ENCODE measurements at regions not wholly inside any gene's neighbourhood (a gene's known extent, or its start where the extent isn't known, plus 50 kb on each side); places are given as distances from the start of the nearest gene placed in this dataset.
"Not testable (repeated sequence)": the region's sequence is repeated elsewhere in the genome, so short reads cannot be mapped to it uniquely, and the experiment has no call there.

DNA sequence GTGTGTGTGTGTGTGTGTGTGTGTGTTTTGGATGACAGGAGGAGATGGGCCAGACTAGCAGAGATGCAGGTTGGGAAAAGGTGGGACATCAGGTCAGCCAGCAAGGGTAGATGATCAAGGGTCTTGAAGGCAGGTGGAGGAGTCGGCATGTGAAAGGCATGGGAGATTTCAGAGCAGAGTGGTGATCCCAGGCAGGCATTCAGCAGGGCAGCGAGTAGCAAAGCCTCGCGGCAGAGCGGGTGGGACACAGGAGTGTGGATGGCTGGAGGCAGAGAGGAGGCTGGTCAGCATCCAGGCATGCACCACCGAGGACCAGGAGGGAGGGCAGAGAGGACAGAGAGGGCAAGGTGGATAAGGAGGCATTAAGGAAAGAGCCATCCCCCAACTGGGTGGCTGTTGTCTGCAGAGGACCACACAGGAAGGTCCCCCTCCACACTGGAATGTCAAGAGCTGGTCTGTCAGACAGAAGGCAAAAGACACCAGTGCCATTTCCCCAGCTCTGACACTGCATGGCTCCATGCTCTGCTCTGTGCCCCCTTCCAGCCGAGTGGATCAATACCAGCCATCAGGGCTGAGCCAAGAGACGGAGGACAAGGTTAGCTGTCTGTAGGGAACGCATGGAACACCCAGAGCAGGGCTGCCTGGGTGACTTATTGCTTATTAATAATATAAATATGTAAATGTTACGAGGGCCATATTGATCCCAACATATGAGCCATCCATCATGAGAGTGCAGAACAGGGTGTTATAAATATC is 74.8 kb upstream of the RPL38 start:
- no peak overlapping the region for H3K27ac ChIP-seq (ENCODE audit: low read depth, low read length)
- peaks cover 5% of the 10 kb centered on the region; the same call in 1 of the 2 replicates for H3K4me1 ChIP-seq (ENCODE audit: control insufficient read depth, insufficient read depth, low read length)
- H3K9me3 ChIP-seq (ENCODE audit: control insufficient read depth, insufficient read depth, low read length) = no peaks in the 10 kb centered on the region
- H3K36me3 ChIP-seq (ENCODE audit: control insufficient read depth, insufficient read depth, low read length) = no peaks in the 10 kb centered on the region
- no peaks in the 10 kb centered on the region for H3K27me3 ChIP-seq (ENCODE audit: control insufficient read depth, insufficient read depth, low read length)
- no peak overlapping the region for H3K9ac ChIP-seq (ENCODE audit: low read depth, low read length)
- H3K4me3 ChIP-seq (ENCODE audit: low read depth, low read length) = no peak overlapping the region

DNA sequence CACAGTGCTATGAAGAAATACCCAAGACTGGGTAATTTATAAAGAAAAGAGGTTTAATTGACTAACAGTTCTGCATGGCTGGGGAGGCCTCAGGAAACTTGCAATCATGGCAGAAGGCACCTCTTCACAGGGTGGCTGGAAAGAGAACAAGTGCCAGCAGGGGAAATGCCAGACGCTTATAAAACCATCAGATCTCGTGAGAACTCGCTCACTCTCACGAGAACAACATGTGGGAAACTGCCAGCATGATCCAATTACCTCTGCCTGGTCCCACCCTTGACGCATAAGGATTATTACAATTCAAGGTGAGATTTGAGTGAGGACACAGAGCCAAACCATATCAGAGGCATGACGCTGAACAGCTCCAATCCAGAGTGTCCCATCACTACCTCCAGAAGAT is 73.7 kb upstream of the RPL38 start:
- H3K4me1 ChIP-seq (ENCODE audit: control insufficient read depth, insufficient read depth, low read length); H3K9me3 ChIP-seq (ENCODE audit: control insufficient read depth, insufficient read depth, low read length); H3K9ac ChIP-seq (ENCODE audit: low read depth, low read length); H3K27ac ChIP-seq (ENCODE audit: low read depth, low read length); H3K4me3 ChIP-seq (ENCODE audit: low read depth, low read length); H3K27me3 ChIP-seq (ENCODE audit: control insufficient read depth, insufficient read depth, low read length); H3K36me3 ChIP-seq (ENCODE audit: control insufficient read depth, insufficient read depth, low read length): not testable (repeated sequence)

- H3K9me3 ChIP-seq (ENCODE audit: control insufficient read depth, insufficient read depth, low read length) = no peaks in the 10 kb centered on the region
- H3K4me1 ChIP-seq (ENCODE audit: control insufficient read depth, insufficient read depth, low read length) = peaks cover 7% of the 10 kb centered on the region; the same call in 1 of the 2 replicates
- H3K27me3 ChIP-seq (ENCODE audit: control insufficient read depth, insufficient read depth, low read length) = no peaks in the 10 kb centered on the region
- H3K36me3 ChIP-seq (ENCODE audit: control insufficient read depth, insufficient read depth, low read length) = no peaks in the 10 kb centered on the region
- H3K9ac ChIP-seq (ENCODE audit: low read depth, low read length) = no peak overlapping the region
- no peak overlapping the region for H3K4me3 ChIP-seq (ENCODE audit: low read depth, low read length)
- H3K27ac ChIP-seq (ENCODE audit: low read depth, low read length) = no peak overlapping the region
Measured at GRCh38 chr17:74130276-74130675, 73.2 kb upstream of the RPL38 start.

GRCh38 chr17:74130841-74131240 is 72.6 kb upstream of the RPL38 start:
- no peaks in the 10 kb centered on the region for H3K9me3 ChIP-seq (ENCODE audit: control insufficient read depth, insufficient read depth, low read length)
- peaks cover 7% of the 10 kb centered on the region; the same call in 1 of the 2 replicates for H3K4me1 ChIP-seq (ENCODE audit: control insufficient read depth, insufficient read depth, low read length)
- no peaks in the 10 kb centered on the region for H3K27me3 ChIP-seq (ENCODE audit: control insufficient read depth, insufficient read depth, low read length)
- H3K36me3 ChIP-seq (ENCODE audit: control insufficient read depth, insufficient read depth, low read length) = no peaks in the 10 kb centered on the region
- H3K9ac ChIP-seq (ENCODE audit: low read depth, low read length) = no peak overlapping the region
- no peak overlapping the region for H3K27ac ChIP-seq (ENCODE audit: low read depth, low read length)
- H3K4me3 ChIP-seq (ENCODE audit: low read depth, low read length) = no peak overlapping the region

GRCh38 chr17:74132354-74132753 is 71.1 kb upstream of the RPL38 start:
- Histone ChIP-seq H3K27ac (ENCODE audit: low read depth, low read length) (no peak overlapping the region), H3K27me3 (ENCODE audit: control insufficient read depth, insufficient read depth, low read length) (no peaks in the 10 kb centered on the region), H3K9ac (ENCODE audit: low read depth, low read length) (no peak overlapping the region), H3K36me3 (ENCODE audit: control insufficient read depth, insufficient read depth, low read length) (no peaks in the 10 kb centered on the region), H3K4me3 (ENCODE audit: low read depth, low read length) (no peak overlapping the region), H3K9me3 (ENCODE audit: control insufficient read depth, insufficient read depth, low read length) (no peaks in the 10 kb centered on the region), H3K4me1 (ENCODE audit: control insufficient read depth, insufficient read depth, low read length) (peaks cover 7% of the 10 kb centered on the region; the same call in 1 of the 2 replicates)

DNA sequence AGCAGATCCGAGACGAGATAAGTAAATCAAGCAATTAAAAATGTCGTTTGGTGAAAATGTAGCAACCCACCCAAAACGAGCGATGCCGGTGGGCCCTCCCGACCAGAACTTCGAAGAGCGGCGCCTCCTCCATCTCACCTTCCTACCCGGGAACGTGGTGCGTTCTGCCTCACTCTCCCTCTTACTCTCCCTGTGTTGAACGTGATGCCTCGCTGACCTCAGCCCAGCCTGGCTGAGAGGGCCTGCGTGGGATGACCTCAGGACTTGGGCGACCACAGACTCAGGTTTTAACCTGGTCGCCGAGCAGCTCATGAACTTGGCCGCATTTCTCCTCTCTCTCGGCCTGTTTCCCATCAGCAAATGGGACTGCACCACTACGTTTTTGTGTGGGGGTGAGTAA is 69.7 kb upstream of the RPL38 start:
- Histone ChIP-seq H3K27me3 (ENCODE audit: control insufficient read depth, insufficient read depth, low read length) (no peaks in the 10 kb centered on the region), H3K27ac (ENCODE audit: low read depth, low read length) (no peak overlapping the region), H3K4me3 (ENCODE audit: low read depth, low read length) (no peak overlapping the region), H3K36me3 (ENCODE audit: control insufficient read depth, insufficient read depth, low read length) (no peaks in the 10 kb centered on the region), H3K4me1 (ENCODE audit: control insufficient read depth, insufficient read depth, low read length) (peaks cover 7% of the 10 kb centered on the region; the same call in 1 of the 2 replicates), H3K9me3 (ENCODE audit: control insufficient read depth, insufficient read depth, low read length) (no peaks in the 10 kb centered on the region), H3K9ac (ENCODE audit: low read depth, low read length) (no peak overlapping the region)

DNA sequence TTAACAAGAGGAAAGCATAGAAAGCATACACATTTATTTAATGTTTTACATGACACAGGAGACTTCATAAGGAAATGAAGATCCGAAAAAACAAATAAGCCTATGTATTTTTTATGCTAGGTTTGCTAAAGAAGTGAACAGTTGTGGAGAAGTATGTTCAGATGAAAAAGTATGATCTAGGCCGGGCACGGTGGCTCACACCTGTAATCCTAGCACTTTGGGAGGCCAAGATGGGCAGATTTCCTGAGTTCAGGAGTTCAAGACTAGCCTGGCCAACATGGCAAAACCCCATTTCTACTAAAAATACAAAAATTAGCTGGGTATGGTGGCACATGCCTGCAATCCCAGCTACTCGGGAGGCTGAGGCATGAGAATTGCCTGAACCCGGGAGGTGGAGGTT is 69.2 kb upstream of the RPL38 start:
- not testable (repeated sequence) for H3K4me3 ChIP-seq (ENCODE audit: low read depth, low read length); H3K4me1 ChIP-seq (ENCODE audit: control insufficient read depth, insufficient read depth, low read length); H3K36me3 ChIP-seq (ENCODE audit: control insufficient read depth, insufficient read depth, low read length); H3K27me3 ChIP-seq (ENCODE audit: control insufficient read depth, insufficient read depth, low read length); H3K9ac ChIP-seq (ENCODE audit: low read depth, low read length); H3K9me3 ChIP-seq (ENCODE audit: control insufficient read depth, insufficient read depth, low read length); H3K27ac ChIP-seq (ENCODE audit: low read depth, low read length)

DNA sequence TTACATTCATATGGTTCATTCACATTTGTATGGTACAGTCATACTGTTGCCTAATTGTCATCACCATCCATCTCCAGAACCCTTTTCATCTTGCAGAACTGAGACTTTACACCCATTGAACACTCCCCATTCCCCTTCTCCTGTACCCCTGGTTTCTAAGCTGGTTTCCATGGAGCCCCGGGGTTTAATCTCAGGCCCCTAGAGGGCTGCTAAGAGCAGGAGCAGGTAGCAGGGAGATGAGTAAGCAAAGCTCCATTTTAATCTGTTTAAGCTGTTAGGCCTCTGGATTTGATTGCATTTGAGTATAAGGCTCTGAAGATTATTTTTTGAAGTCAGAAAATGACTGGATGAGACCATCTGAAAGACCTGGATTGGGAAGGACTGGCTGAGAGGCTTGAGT is 68.5 kb upstream of the RPL38 start:
- no peak overlapping the region for H3K27ac ChIP-seq (ENCODE audit: low read depth, low read length)
- H3K9me3 ChIP-seq (ENCODE audit: control insufficient read depth, insufficient read depth, low read length) = no peaks in the 10 kb centered on the region
- no peak overlapping the region for H3K4me3 ChIP-seq (ENCODE audit: low read depth, low read length)
- H3K36me3 ChIP-seq (ENCODE audit: control insufficient read depth, insufficient read depth, low read length) = no peaks in the 10 kb centered on the region
- peaks cover 7% of the 10 kb centered on the region; the same call in 1 of the 2 replicates for H3K4me1 ChIP-seq (ENCODE audit: control insufficient read depth, insufficient read depth, low read length)
- no peaks in the 10 kb centered on the region for H3K27me3 ChIP-seq (ENCODE audit: control insufficient read depth, insufficient read depth, low read length)
- H3K9ac ChIP-seq (ENCODE audit: low read depth, low read length) = no peak overlapping the region

- no peaks in the 10 kb centered on the region for H3K9me3 ChIP-seq (ENCODE audit: control insufficient read depth, insufficient read depth, low read length)
- H3K9ac ChIP-seq (ENCODE audit: low read depth, low read length) = no peak overlapping the region
- H3K27ac ChIP-seq (ENCODE audit: low read depth, low read length) = no peak overlapping the region
- peaks cover 7% of the 10 kb centered on the region; the same call in 1 of the 2 replicates for H3K4me1 ChIP-seq (ENCODE audit: control insufficient read depth, insufficient read depth, low read length)
- H3K36me3 ChIP-seq (ENCODE audit: control insufficient read depth, insufficient read depth, low read length) = no peaks in the 10 kb centered on the region
- no peak overlapping the region for H3K4me3 ChIP-seq (ENCODE audit: low read depth, low read length)
- H3K27me3 ChIP-seq (ENCODE audit: control insufficient read depth, insufficient read depth, low read length) = no peaks in the 10 kb centered on the region
Measured at GRCh38 chr17:74135391-74136167, 67.9 kb upstream of the RPL38 start.

DNA sequence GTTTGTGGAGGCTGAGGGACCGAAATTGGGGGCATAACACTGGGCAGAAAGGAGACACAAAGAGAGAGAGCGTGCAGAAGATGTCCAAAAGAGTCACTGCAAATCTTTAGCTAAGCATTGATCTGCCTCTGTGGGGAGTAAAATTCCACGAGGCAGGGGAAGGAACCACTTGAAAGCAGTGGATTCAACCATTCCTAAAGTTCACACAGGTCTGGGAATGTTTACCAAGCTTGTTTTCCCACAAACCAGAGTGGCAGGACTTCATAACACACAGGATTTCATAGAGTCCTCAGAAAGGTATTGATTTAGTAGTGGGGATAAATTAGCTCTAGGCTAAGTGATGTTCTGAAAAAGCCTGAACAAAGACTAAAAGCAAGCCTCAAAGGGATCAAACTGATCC is 66.1 kb upstream of the RPL38 start:
- Histone ChIP-seq H3K4me3 (ENCODE audit: low read depth, low read length) (no peak overlapping the region), H3K27ac (ENCODE audit: low read depth, low read length) (no peak overlapping the region), H3K27me3 (ENCODE audit: control insufficient read depth, insufficient read depth, low read length) (no peaks in the 10 kb centered on the region), H3K9ac (ENCODE audit: low read depth, low read length) (no peak overlapping the region), H3K36me3 (ENCODE audit: control insufficient read depth, insufficient read depth, low read length) (no peaks in the 10 kb centered on the region), H3K4me1 (ENCODE audit: control insufficient read depth, insufficient read depth, low read length) (peaks cover 7% of the 10 kb centered on the region; the same call in 1 of the 2 replicates), H3K9me3 (ENCODE audit: control insufficient read depth, insufficient read depth, low read length) (peaks cover 10% of the 10 kb centered on the region)

- Histone ChIP-seq H3K4me1 (ENCODE audit: control insufficient read depth, insufficient read depth, low read length) (no peaks in the 10 kb centered on the region), H3K36me3 (ENCODE audit: control insufficient read depth, insufficient read depth, low read length) (no peaks in the 10 kb centered on the region), H3K9me3 (ENCODE audit: control insufficient read depth, insufficient read depth, low read length) (peaks cover 19% of the 10 kb centered on the region), H3K9ac (ENCODE audit: low read depth, low read length) (no peak overlapping the region), H3K27ac (ENCODE audit: low read depth, low read length) (no peak overlapping the region), H3K27me3 (ENCODE audit: control insufficient read depth, insufficient read depth, low read length) (no peaks in the 10 kb centered on the region), H3K4me3 (ENCODE audit: low read depth, low read length) (no peak overlapping the region)
Measured at GRCh38 chr17:74139120-74139519, 64.4 kb upstream of the RPL38 start.
